Uterus (tissue), 2 donors: ENCODE measurements at regions not wholly inside any gene's neighbourhood (a gene's known extent, or its start where the extent isn't known, plus 50 kb on each side); places are given as distances from the start of the nearest gene placed in this dataset.

ENCODE experiments used
- CTCF ChIP-seq, 4 experiments: fragments of 200-600 bp in 2 of 4; fragments of 450-650 bp in 2 of 4; sonication (generic) in 2 of 4; IDR thresholded peaks; one replicate each; pipeline ENCODE4 v1.5.1; 2016 to 2019; ENCODE audit warnings: antibody characterized with exemption in 4 of 4, mild to moderate bottlenecking in 2 of 4, moderate library complexity in 1 of 4
- POLR2A ChIP-seq, 2 donors: fragments of 450-650 bp; IDR thresholded peaks; one replicate each; pipeline ENCODE4 v1.6.1; 2016; ENCODE audit warnings: antibody characterized with exemption in 2 of 2, mild to moderate bottlenecking in 1 of 2, moderate library complexity in 1 of 2

- no peak for TF ChIP-seq CTCF (IDR thresholded peaks at IDR 0.05)
- no peak for TF ChIP-seq POLR2A (IDR thresholded peaks at IDR 0.05)
Measured at GRCh38 chr12:124225730-124226129, 69.2 kb upstream of the RFLNA start.
